ENCODE measurements at regions not wholly inside any gene's neighbourhood (a gene's known extent, or its start where the extent isn't known, plus 50 kb on each side); places are given as distances from the start of the nearest gene placed in this dataset.

GRCh38 chr1:67495327-67495726 lies 65.1 kb upstream of the SERBP1 start:
- Histone ChIP-seq H3K27ac (ENCODE audit: insufficient read depth, low read length) (no peak overlapping the region), H2AFZ (ENCODE audit: low read length) (no peak overlapping the region), H4K20me1 (ENCODE audit: control insufficient read depth, extremely low read depth, insufficient read depth, low read length) (no peaks in the 10 kb centered on the region), H3K36me3 (ENCODE audit: control insufficient read depth, insufficient read depth, low read length) (no peaks in the 10 kb centered on the region), H3K79me2 (ENCODE audit: control insufficient read depth, insufficient read depth, low read length) (no peaks in the 10 kb centered on the region), H3K4me3 (replicated peaks in 1 of 4; ENCODE audit: control extremely low read depth in 1 of 4, insufficient read depth in 1 of 4, low read depth in 3 of 4, low read length in 4 of 4) (no peak overlapping the region), H3K9me3 (ENCODE audit: control insufficient read depth, insufficient read depth, low read depth, low read length) (no peaks in the 10 kb centered on the region), H3K4me1 (ENCODE audit: control insufficient read depth, extremely low read depth, insufficient read depth, low read length) (no peaks in the 10 kb centered on the region), H3K4me2 (ENCODE audit: extremely low read depth, insufficient read depth, low read length) (no peak overlapping the region), H3K9ac (ENCODE audit: insufficient read depth, low read length) (no peak overlapping the region), H3K27me3 (ENCODE audit: control insufficient read depth, insufficient read depth, low read length) (no peaks in the 10 kb centered on the region)
- no peak for TF ChIP-seq EZH2 (IDR thresholded peaks at IDR 0.05; ENCODE audit: low read length, missing control alignments)
- no peak for TF ChIP-seq CTCF (conservative IDR thresholded peaks at IDR 0.05 in 1 of 2, IDR thresholded peaks at IDR 0.05 in 1 of 2; ENCODE audit: low read depth in 1 of 2, low read length in 2 of 2)
- DNase-seq (ENCODE audit: low read depth in 2 of 2), result no peak

GRCh38 chr1:67496329-67496728 lies 66.1 kb upstream of the SERBP1 start:
- no peak overlapping the region for H3K4me3 ChIP-seq (replicated peaks in 1 of 4; ENCODE audit: control extremely low read depth in 1 of 4, insufficient read depth in 1 of 4, low read depth in 3 of 4, low read length in 4 of 4)
- no peaks in the 10 kb centered on the region for H3K27me3 ChIP-seq (ENCODE audit: control insufficient read depth, insufficient read depth, low read length)
- H3K79me2 ChIP-seq (ENCODE audit: control insufficient read depth, insufficient read depth, low read length), result no peaks in the 10 kb centered on the region
- H3K27ac ChIP-seq (ENCODE audit: insufficient read depth, low read length), result no peak overlapping the region
- H3K4me2 ChIP-seq (ENCODE audit: extremely low read depth, insufficient read depth, low read length), result no peak overlapping the region
- no peaks in the 10 kb centered on the region for H3K9me3 ChIP-seq (ENCODE audit: control insufficient read depth, insufficient read depth, low read depth, low read length)
- TF ChIP-seq CTCF (conservative IDR thresholded peaks at IDR 0.05 in 1 of 2, IDR thresholded peaks at IDR 0.05 in 1 of 2; ENCODE audit: low read depth in 1 of 2, low read length in 2 of 2) (no peak), EZH2 (IDR thresholded peaks at IDR 0.05; ENCODE audit: low read length, missing control alignments) (no peak)
- no peaks in the 10 kb centered on the region for H4K20me1 ChIP-seq (ENCODE audit: control insufficient read depth, extremely low read depth, insufficient read depth, low read length)
- no peak for DNase-seq (ENCODE audit: low read depth in 2 of 2)
- no peaks in the 10 kb centered on the region for H3K36me3 ChIP-seq (ENCODE audit: control insufficient read depth, insufficient read depth, low read length)
- no peaks in the 10 kb centered on the region for H3K4me1 ChIP-seq (ENCODE audit: control insufficient read depth, extremely low read depth, insufficient read depth, low read length)
- no peak overlapping the region for H2AFZ ChIP-seq (ENCODE audit: low read length)
- H3K9ac ChIP-seq (ENCODE audit: insufficient read depth, low read length), result no peak overlapping the region

- Histone ChIP-seq H3K36me3 (ENCODE audit: control insufficient read depth, insufficient read depth, low read length) (no peaks in the 10 kb centered on the region), H4K20me1 (ENCODE audit: control insufficient read depth, extremely low read depth, insufficient read depth, low read length) (no peaks in the 10 kb centered on the region), H3K4me2 (ENCODE audit: extremely low read depth, insufficient read depth, low read length) (no peak overlapping the region), H3K79me2 (ENCODE audit: control insufficient read depth, insufficient read depth, low read length) (no peaks in the 10 kb centered on the region), H3K27me3 (ENCODE audit: control insufficient read depth, insufficient read depth, low read length) (no peaks in the 10 kb centered on the region), H3K4me1 (ENCODE audit: control insufficient read depth, extremely low read depth, insufficient read depth, low read length) (no peaks in the 10 kb centered on the region), H3K27ac (ENCODE audit: insufficient read depth, low read length) (no peak overlapping the region), H2AFZ (ENCODE audit: low read length) (no peak overlapping the region), H3K9ac (ENCODE audit: insufficient read depth, low read length) (no peak overlapping the region), H3K4me3 (replicated peaks in 1 of 4; ENCODE audit: control extremely low read depth in 1 of 4, insufficient read depth in 1 of 4, low read depth in 3 of 4, low read length in 4 of 4) (no peak overlapping the region), H3K9me3 (ENCODE audit: control insufficient read depth, insufficient read depth, low read depth, low read length) (no peaks in the 10 kb centered on the region)
- TF ChIP-seq EZH2 (IDR thresholded peaks at IDR 0.05; ENCODE audit: low read length, missing control alignments), result no peak
- peak; percentile 98 for TF ChIP-seq CTCF (conservative IDR thresholded peaks at IDR 0.05 in 1 of 2, IDR thresholded peaks at IDR 0.05 in 1 of 2; ENCODE audit: low read depth in 1 of 2, low read length in 2 of 2)
- DNase-seq (ENCODE audit: low read depth in 2 of 2), result peak; percentile 58 to 77
Measured at GRCh38 chr1:67500413-67500959, 70.3 kb upstream of the SERBP1 start.

Data from fibroblast of lung (primary cell).